Activated naive CD8-positive, alpha-beta T cell treated with anti-CD3 and anti-CD28 coated beads for 36 hours (primary cell): ENCODE measurements at regions not wholly inside any gene's neighbourhood (a gene's known extent, or its start where the extent isn't known, plus 50 kb on each side); places are given as distances from the start of the nearest gene placed in this dataset.
A peak's percentile ranks its signal among the peaks of the same experiment; 100 is the strongest.

ENCODE experiments used
- DNase-seq: peaks from one replicate; pipeline ENCODE4 v3.0.0; 2021
- H3K27ac Mint-ChIP-seq: one replicate; pipeline ENCODE4 v1.8.0; 2022; ENCODE audit warnings: mild to moderate bottlenecking, moderate library complexity, mixed read lengths
- H3K27me3 Mint-ChIP-seq: one replicate; pipeline ENCODE4 v1.8.0; 2022; ENCODE audit warnings: mild to moderate bottlenecking, mixed read lengths
- H3K36me3 Mint-ChIP-seq: one replicate; pipeline ENCODE4 v1.8.0; 2021; ENCODE audit warnings: mild to moderate bottlenecking, mixed read lengths
- H3K4me1 Mint-ChIP-seq: one replicate; pipeline ENCODE4 v1.8.0; 2021; ENCODE audit warnings: mixed read lengths
- H3K4me3 Mint-ChIP-seq: one replicate; pipeline ENCODE4 v1.8.0; 2022; ENCODE audit warnings: mild to moderate bottlenecking, moderate library complexity, mixed read lengths
- H3K9me3 Mint-ChIP-seq: one replicate; pipeline ENCODE4 v1.8.0; 2022; ENCODE audit warnings: mixed read lengths

DNA sequence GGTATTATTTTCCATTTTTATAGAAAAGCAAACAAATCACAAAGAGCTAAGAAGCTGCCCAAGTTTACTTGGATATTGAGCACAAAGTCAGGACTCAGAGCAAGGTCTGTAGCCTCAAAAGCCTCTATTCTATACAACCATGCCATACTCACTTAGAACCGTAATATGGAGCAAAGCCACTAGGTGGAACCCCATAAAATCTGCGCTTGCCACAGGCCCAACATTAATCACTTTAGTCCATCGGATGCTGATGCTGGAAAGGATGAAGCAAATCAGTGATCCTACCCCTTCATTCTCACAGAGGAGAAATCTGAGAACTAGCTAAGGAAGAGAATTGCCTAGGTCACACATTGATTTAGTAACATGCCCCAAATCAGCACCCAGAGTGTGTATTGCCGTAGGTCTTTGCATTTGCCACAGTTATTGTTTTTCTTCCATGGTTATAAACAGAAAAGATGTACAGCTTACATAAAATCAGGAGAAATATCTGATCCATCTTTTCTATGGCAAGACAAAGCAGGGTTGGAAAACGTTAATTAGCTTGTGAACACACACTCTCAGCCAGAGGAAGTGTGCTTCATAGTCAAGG lies 56.7 kb upstream of the RAB38 start:
- Mint-ChIP-seq H3K27ac (no peak overlapping the region), H3K36me3 (peaks cover 12% of the 10 kb centered on the region), H3K4me1 (peaks cover 2% of the 10 kb centered on the region), H3K27me3 (no peaks in the 10 kb centered on the region), H3K4me3 (no peak overlapping the region), H3K9me3 (peaks cover 25% of the 10 kb centered on the region)
- DNase-seq = peak; percentile 4

GRCh38 chr11:88229303-88229702 lies 54.1 kb upstream of the RAB38 start:
- Mint-ChIP-seq H3K4me1 (peaks cover 2% of the 10 kb centered on the region), H3K36me3 (peaks cover 21% of the 10 kb centered on the region), H3K27me3 (no peaks in the 10 kb centered on the region), H3K9me3 (peaks cover 43% of the 10 kb centered on the region), H3K4me3 (no peak overlapping the region), H3K27ac (no peak overlapping the region)
- no peak for DNase-seq
